SK-N-MC (cell line): ENCODE measurements at regions not wholly inside any gene's neighbourhood (a gene's known extent, or its start where the extent isn't known, plus 50 kb on each side); places are given as distances from the start of the nearest gene placed in this dataset.

ENCODE experiments used
- DNase-seq: peaks from one replicate; pipeline ENCODE4 v3.0.0-alpha.2; 2011; ENCODE audit warnings: low read depth, low spot score
- H3K27ac ChIP-seq: fragments of 200-600 bp; sonication (generic); 2 replicates; pipeline ENCODE4 v1.5.1; 2016; ENCODE audit warnings: mixed run types
- H3K36me3 ChIP-seq: fragments of 200-600 bp; sonication (generic); 2 replicates; pipeline ENCODE4 v1.6.1; 2017; ENCODE audit warnings: antibody characterized with exemption, low read length, mixed read lengths; ENCODE audit not compliant: insufficient read depth
- H3K4me3 ChIP-seq: fragments of 200-600 bp; sonication (generic); 2 replicates; pipeline ENCODE4 v1.5.1; 2016
- H3K9ac ChIP-seq: fragments of 200-600 bp; sonication (generic); 2 replicates; pipeline ENCODE4 v1.8.0; 2017; ENCODE audit warnings: mixed run types, mixed read lengths; ENCODE audit not compliant: insufficient read length
- H3K9me3 ChIP-seq: fragments of 200-600 bp; sonication (generic); 2 replicates; pipeline ENCODE4 v1.6.1; 2017; ENCODE audit warnings: low read depth, mild to moderate bottlenecking, antibody characterized with exemption, low read length, moderate library complexity, mixed read lengths
- EZH2 ChIP-seq: fragments of 200-600 bp; sonication (generic); IDR thresholded peaks from one replicate; pipeline ENCODE4 v1.6.1; 2017; ENCODE audit warnings: antibody characterized with exemption
- FOXP2 ChIP-seq: optimal IDR thresholded peaks from 2 replicates; pipeline ENCODE3; 2011; ENCODE audit warnings: mild to moderate bottlenecking, moderate library complexity; ENCODE audit not compliant: insufficient read depth; ENCODE audit errors: extremely low read length, control extremely low read depth
- POLR2AphosphoS5 ChIP-seq: IDR thresholded peaks from 2 replicates; pipeline ENCODE4 v1.6.1; 2012; ENCODE audit warnings: mild to moderate bottlenecking, low read depth, low read length, borderline replicate concordance

DNA sequence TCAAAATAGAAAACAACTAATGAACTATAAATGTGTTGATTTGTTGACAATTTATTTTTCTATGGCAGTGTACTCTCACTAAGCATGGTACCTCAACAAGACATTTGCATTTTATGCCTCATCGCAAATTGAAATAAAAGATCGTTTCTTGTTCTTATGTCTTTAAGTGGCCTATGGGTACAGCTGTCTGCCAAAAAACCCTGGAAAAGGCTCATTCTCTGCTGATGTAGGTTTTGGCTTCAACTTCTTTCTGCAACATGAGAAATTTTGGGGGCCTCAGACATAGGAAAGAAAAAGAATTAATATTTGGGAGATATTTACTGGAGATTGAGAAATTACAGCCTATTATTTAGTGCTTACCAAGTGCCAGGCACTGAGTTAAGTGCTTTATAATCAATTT lies 205.1 kb upstream of the DPP10 start:
- Histone ChIP-seq H3K9ac (no peak overlapping the region), H3K4me3 (no peak overlapping the region), H3K36me3 (no peaks in the 10 kb centered on the region), H3K9me3 (no peaks in the 10 kb centered on the region), H3K27ac (no peak overlapping the region)
- DNase-seq = no peak
- no peak for TF ChIP-seq EZH2
- TF ChIP-seq POLR2AphosphoS5 = no peak
- no peak for TF ChIP-seq FOXP2

DNA sequence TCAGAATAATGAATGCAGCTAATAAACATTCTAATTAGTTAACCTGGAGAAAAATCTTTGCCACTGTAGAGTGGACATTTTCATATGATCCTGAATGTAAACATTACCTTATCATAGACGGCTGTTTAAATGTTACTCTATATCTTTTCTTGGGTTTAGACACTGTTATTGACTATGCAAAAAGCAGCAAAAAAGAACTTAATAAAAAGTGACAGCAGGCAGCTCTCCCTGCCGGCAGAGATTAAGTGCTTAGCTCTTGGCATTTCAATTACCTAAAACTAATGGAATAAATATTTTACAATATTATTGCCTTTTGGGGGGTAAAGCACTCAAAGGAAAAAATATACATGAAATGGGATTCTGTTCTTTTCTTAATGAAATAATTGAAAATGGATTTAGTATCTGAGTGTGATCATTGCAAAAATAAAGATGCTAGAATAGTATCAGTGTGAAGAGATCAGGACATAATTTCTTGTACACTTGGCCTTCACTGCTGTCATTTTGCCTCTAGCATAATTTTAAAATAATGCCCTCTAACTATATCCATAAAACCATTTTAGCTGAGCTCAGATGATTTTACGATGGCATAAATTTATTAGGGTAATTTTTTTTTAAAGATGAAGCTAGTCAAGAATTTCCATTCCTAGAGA lies 203.4 kb upstream of the DPP10 start:
- no peak for TF ChIP-seq EZH2
- no peak for TF ChIP-seq FOXP2
- TF ChIP-seq POLR2AphosphoS5 = no peak
- no peak for DNase-seq
- Histone ChIP-seq H3K4me3 (no peak overlapping the region), H3K9me3 (no peaks in the 10 kb centered on the region), H3K9ac (no peak overlapping the region), H3K36me3 (no peaks in the 10 kb centered on the region), H3K27ac (no peak overlapping the region)

- Histone ChIP-seq H3K9me3 (no peaks in the 10 kb centered on the region), H3K4me3 (no peak overlapping the region), H3K9ac (no peak overlapping the region), H3K27ac (no peak overlapping the region), H3K36me3 (no peaks in the 10 kb centered on the region)
- no peak for DNase-seq
- TF ChIP-seq FOXP2 = no peak
- TF ChIP-seq POLR2AphosphoS5 = no peak
- no peak for TF ChIP-seq EZH2
Measured at GRCh38 chr2:114248648-114249047, 193.8 kb upstream of the DPP10 start.

DNA sequence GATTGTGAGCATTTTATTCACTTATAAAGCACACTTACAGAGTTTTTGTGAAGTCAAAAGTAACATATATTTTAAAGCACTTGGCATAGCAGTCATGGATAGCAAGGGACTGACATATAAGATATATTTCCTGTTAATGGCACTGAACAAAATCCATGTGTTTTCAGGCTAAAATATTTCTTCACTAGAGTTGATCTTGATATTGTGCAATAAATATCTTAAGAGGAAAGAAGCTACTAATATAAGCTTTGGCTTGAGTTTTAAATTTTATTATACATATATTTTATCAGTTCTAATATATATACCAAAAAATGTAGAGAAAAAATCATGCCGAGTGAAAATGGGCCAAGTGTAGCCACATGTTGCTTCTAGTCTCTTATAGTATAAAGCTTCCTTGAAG lies 189.7 kb upstream of the DPP10 start:
- no peak overlapping the region for H3K4me3 ChIP-seq
- no peaks in the 10 kb centered on the region for H3K9me3 ChIP-seq
- no peak overlapping the region for H3K27ac ChIP-seq
- no peak for TF ChIP-seq FOXP2
- no peak for TF ChIP-seq POLR2AphosphoS5
- TF ChIP-seq EZH2 = no peak
- H3K36me3 ChIP-seq = no peaks in the 10 kb centered on the region
- H3K9ac ChIP-seq = no peak overlapping the region
- no peak for DNase-seq

- DNase-seq = no peak
- no peak for TF ChIP-seq EZH2
- TF ChIP-seq FOXP2 = no peak
- TF ChIP-seq POLR2AphosphoS5 = no peak
- Histone ChIP-seq H3K4me3 (no peak overlapping the region), H3K9me3 (no peaks in the 10 kb centered on the region), H3K9ac (no peak overlapping the region), H3K27ac (no peak overlapping the region), H3K36me3 (no peaks in the 10 kb centered on the region)
Measured at GRCh38 chr2:114254875-114255274, 187.6 kb upstream of the DPP10 start.

DNA sequence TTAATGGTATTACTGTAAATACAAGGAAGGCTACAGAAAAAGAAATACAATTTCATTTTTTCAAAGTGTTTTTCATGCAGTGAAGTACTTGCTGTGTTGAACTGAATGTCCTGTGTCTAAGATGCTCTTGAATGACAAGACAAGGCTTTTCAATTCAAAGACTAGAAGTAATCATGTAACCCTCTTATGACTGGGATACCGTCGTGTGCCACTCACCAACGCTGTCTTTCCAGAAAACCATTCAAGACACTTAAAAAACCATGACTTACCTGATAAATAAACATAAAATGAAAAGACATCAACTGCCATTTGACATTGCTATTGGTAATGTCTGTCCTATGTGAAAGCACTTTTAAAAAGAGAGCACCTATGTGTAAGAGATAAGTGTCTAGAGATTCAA lies 183.1 kb upstream of the DPP10 start:
- H3K4me3 ChIP-seq = no peak overlapping the region
- no peak overlapping the region for H3K9ac ChIP-seq
- DNase-seq = no peak
- no peaks in the 10 kb centered on the region for H3K9me3 ChIP-seq
- no peak overlapping the region for H3K27ac ChIP-seq
- TF ChIP-seq EZH2 (no peak), POLR2AphosphoS5 (no peak), FOXP2 (no peak)
- no peaks in the 10 kb centered on the region for H3K36me3 ChIP-seq

DNA sequence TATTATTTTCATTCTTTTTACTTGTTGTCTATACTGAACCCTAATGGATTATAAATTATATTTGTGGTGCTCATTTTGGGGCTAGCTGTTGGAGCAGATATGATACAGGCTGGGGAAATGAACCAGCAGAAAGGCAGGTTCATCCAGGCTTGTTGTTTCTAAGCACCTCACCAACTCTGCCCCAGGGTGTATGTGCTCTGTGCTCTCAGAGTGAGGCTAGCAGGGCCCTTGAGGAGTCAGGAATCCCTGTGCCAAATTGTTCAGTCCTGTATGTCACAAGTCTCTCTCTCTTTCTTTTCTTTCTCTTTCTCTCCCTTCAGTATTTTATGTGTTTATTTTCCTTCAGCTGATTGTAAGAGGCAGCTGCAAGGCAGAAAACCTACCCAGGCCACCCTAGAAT lies 181.1 kb upstream of the DPP10 start:
- no peak overlapping the region for H3K4me3 ChIP-seq
- no peaks in the 10 kb centered on the region for H3K36me3 ChIP-seq
- H3K9me3 ChIP-seq = no peaks in the 10 kb centered on the region
- TF ChIP-seq EZH2 (no peak), FOXP2 (no peak), POLR2AphosphoS5 (no peak)
- no peak overlapping the region for H3K9ac ChIP-seq
- DNase-seq = no peak
- H3K27ac ChIP-seq = no peak overlapping the region

- DNase-seq = no peak
- Histone ChIP-seq H3K9me3 (no peaks in the 10 kb centered on the region), H3K4me3 (no peak overlapping the region), H3K9ac (no peak overlapping the region), H3K36me3 (no peaks in the 10 kb centered on the region), H3K27ac (no peak overlapping the region)
- TF ChIP-seq EZH2 = no peak
Measured at GRCh38 chr2:114265261-114265660, 177.2 kb upstream of the DPP10 start.

- H3K27ac ChIP-seq = no peak overlapping the region
- TF ChIP-seq POLR2AphosphoS5 (no peak), EZH2 (no peak)
- H3K4me3 ChIP-seq = no peak overlapping the region
- H3K9me3 ChIP-seq = no peaks in the 10 kb centered on the region
- no peak overlapping the region for H3K9ac ChIP-seq
- no peak for DNase-seq
- no peaks in the 10 kb centered on the region for H3K36me3 ChIP-seq
Measured at GRCh38 chr2:114274957-114275356, 167.5 kb upstream of the DPP10 start.

GRCh38 chr2:114281188-114281587 lies 161.3 kb upstream of the DPP10 start:
- TF ChIP-seq POLR2AphosphoS5 (no peak), FOXP2 (no peak), EZH2 (no peak)
- no peak for DNase-seq
- H3K9me3 ChIP-seq = no peaks in the 10 kb centered on the region

More at GRCh38 chr2:114281188-114281587, 161.3 kb upstream of the DPP10 start:
- Histone ChIP-seq H3K9ac (no peak overlapping the region), H3K4me3 (no peak overlapping the region), H3K27ac (no peak overlapping the region), H3K36me3 (no peaks in the 10 kb centered on the region)
